ENCODE measurements at regions not wholly inside any gene's neighbourhood (a gene's known extent, or its start where the extent isn't known, plus 50 kb on each side); places are given as distances from the start of the nearest gene placed in this dataset.
"Not testable (repeated sequence)": the region's sequence is repeated elsewhere in the genome, so short reads cannot be mapped to it uniquely, and the experiment has no call there.

DNA sequence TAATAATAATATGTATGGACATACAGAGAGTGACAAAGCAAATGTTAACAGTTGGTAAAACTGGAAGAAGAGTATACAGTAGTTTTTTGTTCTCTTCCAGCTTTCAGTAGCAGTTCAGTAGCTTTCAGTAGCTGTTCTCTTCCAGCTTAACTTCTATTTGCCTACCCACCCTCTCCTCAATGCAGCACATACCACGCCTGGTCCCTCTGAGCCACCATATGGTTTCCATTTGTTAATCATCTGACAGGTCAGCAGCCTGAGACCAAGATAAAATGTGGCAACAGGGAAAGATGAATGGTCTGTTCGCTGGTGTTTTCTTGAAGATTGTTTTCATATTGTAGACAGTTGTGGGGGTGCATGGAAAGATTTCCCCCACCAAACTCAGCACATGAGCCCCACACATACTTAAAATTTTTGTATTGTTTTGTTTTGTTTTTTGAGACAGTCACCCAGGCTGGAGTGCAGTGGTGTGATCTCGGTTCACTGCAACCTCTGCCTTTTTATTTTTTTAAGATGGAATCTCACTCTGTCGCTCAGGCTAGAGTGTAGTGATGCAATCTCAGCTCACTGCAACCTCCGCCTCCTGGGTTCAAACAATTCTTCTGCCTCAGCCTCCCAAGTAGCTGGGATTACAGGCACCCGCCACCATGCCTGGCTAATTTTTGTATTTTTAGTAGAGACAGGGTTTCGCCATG lies 56.8 kb downstream of the ATP6V0E2 start:
- not testable (repeated sequence) for DNase-seq (ENCODE audit: low spot score)

GRCh38 chr7:149933776-149934175 lies 60.0 kb downstream of the ATP6V0E2 start:
- DNase-seq (ENCODE audit: low spot score), result not testable (repeated sequence)

DNA sequence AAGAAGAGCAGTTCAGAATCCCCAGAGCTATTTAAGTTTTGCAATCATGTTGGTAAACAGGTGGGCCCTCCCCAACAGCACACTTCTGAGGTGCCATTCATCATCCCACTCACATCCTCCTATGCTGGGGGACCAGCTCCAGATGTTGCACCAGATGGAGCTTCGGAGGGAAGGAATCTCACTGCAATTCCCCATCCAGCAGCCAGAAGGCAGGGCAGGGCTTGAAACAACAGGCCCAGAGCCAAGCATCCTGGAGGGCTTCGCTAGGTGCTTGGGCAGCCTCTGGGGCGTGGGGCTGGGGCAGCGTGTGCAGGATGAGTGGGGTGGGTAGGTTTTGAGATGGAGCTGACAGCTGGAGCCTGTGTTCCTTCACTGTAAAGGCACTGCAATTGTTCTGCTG lies 73.6 kb downstream of the ATP6V0E2 start:
- DNase-seq (ENCODE audit: low spot score), result not testable (repeated sequence)

- DNase-seq (ENCODE audit: low spot score), result not testable (repeated sequence)
Observed at GRCh38 chr7:149948444-149948843, 74.7 kb downstream of the ATP6V0E2 start.

DNA sequence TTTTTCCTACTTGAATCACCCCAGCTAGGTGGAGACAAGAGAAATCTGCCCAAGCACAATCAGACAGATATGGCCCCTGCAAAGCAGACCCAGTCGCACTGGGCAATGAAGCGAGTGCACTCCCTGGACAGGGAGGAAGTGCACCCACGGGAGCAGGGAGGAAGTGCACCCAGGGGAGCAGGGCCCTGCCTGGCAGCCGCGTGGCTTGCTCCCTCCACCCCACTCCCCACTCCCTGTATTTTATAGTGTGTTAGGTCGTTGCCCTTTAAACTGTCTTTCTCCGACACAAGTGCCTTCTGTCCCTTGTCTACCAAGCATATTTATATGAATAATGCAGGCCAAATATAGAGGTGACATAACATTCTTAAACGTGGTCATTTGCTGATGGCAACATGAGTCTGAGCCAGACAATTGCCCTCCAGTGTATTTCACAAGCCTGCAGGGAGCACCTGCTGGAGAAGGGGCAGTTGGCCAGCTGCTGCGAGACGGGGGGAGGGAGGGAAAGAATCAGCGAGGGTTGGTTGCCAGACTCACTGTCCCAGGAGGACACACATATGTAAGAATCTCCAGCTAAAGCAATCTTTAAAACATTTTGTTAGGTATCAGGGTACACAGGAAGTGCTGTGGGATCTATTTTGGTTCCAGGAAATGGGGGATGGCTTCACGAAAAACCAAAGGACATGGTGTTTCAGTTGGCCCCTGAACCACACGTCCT lies 76.3 kb downstream of the ATP6V0E2 start:
- DNase-seq (ENCODE audit: low spot score), result not testable (repeated sequence)

GRCh38 chr7:149950578-149950924 lies 76.8 kb downstream of the ATP6V0E2 start:
- DNase-seq (ENCODE audit: low spot score), result not testable (repeated sequence)

DNA sequence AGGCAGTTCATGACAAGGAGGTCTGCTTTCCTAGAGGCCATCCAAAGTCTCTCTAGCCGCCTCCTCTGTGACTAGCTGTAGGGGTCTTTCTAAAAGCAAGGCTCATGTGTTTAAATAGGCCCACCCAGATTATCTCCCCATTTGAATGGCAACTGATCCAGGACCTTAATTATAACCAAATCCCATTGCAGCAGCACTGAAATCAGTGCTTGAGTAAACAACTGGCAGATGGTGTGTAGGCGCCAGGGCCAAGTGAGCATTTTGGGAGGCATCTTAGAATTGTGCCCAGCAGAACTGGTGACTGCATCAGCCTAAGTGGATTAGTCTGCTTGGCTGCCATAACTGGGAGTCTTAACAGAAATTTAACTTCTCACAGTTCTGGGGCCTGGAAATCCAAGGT lies 77.8 kb downstream of the ATP6V0E2 start:
- not testable (repeated sequence) for DNase-seq (ENCODE audit: low spot score)

- not testable (repeated sequence) for DNase-seq (ENCODE audit: low spot score)
Observed at GRCh38 chr7:149958880-149959279, 85.1 kb downstream of the ATP6V0E2 start.

DNA sequence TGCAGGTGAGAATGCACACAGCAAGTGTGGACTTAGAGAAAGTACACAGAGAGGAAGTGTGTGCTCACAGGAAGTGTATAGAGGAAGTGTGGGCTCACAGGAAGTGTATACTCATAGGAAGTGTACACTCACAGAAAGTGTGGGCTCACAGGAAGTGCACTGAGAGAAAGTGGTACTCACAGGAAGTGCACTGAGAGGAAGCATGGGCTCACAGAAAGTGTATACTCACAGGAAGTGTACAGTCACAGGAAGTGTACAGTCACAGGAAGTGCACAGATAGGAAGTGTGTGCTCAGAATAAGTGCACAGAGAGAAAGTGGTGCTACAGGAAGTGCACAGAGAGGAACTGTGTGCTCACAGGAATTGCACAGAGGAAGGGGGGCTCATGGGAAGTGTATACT lies 87.1 kb downstream of the ATP6V0E2 start:
- peak; percentile 18 for DNase-seq (ENCODE audit: low spot score)

DNA sequence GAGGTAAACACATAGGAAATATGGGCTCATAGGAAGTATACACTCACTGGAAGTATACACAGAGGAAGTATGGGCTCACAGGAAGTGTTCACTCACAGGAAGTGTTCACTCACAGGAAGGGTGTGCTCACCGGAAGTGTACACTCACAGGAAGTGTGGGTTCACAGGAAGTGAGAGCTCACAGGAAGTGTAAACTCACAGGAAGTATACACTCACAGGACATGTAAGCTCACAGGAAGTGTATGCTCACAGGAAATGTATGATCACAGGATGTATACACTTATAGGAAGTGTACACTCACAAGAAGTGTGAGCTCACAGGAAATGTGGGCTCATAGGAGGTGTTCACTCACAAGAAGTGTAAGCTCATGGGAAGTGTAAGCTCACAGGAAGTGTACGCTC lies 88.1 kb downstream of the ATP6V0E2 start:
- peak; percentile 13 for DNase-seq (ENCODE audit: low spot score)

- DNase-seq (ENCODE audit: low spot score), result not testable (repeated sequence)
Observed at GRCh38 chr7:149962685-149963319, 89.0 kb downstream of the ATP6V0E2 start.

GRCh38 chr7:149963985-149964384 lies 90.2 kb downstream of the ATP6V0E2 start:
- not testable (repeated sequence) for DNase-seq (ENCODE audit: low spot score)

DNA sequence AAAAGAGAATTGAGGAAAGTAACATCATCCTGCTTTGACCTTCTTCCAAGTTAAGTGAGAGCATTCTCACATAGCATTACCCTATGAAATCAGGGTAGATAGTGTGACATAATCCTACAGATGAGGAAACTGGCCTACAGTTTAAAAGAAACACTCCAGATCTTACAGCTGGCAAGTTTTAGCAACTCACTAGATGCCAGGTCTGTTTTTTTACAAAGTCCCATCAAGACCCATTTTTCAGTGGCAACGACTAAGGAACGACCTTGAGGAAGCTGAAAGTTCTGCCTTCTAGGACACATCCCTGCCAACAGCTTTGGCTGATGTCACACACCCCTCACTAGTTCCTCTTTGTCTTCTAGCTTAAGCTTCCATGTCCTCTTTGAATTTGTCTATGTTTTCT lies 92.7 kb downstream of the ATP6V0E2 start:
- not testable (repeated sequence) for DNase-seq (ENCODE audit: low spot score)

DNA sequence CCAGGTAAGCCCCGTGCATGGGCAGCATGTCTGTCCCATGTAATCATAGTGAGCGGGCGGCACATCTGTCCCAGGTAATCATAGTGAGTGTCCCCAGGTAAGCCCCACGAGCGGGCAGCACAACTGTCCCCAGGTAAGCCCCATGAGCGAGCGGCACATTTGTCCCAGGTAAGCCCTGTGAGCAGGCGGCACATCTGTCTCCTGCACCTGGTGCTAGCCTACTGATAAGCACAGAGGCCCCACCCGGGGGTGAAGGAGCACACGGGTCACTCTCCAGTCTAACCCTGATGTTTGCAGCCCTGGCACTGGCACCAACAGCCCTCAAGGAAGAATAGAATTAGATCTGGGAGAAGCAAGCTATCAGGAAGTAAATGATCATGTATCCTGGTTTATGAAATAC lies 99.2 kb downstream of the ATP6V0E2 start:
- not testable (repeated sequence) for DNase-seq (ENCODE audit: low spot score)

DNA sequence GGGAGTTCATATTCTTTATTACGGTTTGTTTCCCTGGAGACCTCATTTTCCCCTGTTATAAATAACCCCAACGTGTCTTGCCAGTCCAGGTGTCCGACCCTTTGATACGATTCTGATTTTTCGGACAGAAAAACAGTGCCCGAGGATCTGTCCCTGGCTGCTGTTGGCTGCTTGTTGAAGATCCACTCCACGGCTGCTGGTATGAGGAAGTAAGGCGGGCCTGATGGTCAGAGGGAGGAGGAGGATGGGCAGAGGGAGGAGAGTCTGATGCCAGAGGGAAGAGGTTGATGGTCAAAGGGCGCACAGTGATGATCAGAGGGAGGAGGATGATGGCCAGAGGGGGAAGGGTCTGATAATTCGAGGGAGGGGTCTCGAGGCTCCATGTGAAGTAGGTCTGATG lies 99.9 kb downstream of the ATP6V0E2 start:
- DNase-seq (ENCODE audit: low spot score), result not testable (repeated sequence)

DNA sequence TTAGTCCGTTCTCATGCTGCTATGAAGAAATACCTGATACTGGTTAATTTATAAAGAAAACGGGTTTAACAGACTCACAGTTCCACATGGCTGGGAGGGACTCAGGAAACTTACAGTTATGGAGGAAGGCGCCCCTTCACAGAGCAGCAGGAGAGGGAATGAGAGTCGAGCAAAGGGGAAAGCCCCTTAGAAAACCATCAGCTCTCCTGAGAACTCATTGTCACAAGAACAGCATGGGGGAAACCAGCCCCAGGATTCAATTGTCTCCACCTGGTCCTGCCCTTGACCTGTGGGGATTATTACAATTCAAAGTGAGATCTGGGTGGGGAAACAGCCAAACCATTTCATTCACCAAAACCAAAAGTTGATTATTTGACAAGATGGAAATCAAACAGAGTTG lies 101.8 kb downstream of the ATP6V0E2 start:
- not testable (repeated sequence) for DNase-seq (ENCODE audit: low spot score)

DNA sequence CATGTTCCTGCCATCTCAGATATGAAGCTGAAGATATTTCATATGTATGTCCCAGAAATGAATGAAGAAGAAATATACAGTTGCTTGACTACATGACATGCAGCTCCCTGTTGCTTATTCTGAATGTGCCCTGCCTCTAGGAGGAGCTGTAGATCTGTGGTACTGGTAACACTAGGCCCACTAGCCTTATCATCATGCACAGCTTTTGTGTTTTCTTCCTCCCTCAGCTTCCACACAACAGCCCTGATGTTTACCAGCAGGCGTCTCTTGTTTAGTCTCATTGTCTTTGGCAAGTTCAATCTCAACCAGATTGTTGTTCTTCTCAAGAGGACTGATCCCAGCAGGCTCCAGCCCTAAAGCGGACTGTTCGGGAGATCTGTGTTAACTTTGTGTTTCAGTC lies 104.8 kb downstream of the ATP6V0E2 start:
- DNase-seq (ENCODE audit: low spot score), result not testable (repeated sequence)

DNA sequence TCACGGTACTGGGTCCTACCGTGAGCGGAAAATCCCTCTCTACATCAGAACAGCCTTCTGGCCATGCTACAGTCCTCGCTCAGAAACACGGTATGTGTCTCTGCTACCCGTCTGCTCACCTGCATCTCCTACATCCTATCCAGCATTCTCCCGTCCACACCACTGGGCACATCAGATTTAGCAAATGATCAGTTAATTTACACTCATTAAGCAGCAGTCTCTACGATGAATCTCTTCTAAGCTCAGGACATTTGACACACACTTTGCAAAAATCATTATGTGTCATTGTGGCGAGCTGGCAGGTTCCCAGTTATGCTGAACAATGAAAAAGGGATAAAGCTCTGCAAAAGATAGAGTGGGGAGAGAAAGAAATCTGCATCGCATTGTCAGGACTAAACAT lies 105.2 kb downstream of the ATP6V0E2 start:
- not testable (repeated sequence) for DNase-seq (ENCODE audit: low spot score)

DNA sequence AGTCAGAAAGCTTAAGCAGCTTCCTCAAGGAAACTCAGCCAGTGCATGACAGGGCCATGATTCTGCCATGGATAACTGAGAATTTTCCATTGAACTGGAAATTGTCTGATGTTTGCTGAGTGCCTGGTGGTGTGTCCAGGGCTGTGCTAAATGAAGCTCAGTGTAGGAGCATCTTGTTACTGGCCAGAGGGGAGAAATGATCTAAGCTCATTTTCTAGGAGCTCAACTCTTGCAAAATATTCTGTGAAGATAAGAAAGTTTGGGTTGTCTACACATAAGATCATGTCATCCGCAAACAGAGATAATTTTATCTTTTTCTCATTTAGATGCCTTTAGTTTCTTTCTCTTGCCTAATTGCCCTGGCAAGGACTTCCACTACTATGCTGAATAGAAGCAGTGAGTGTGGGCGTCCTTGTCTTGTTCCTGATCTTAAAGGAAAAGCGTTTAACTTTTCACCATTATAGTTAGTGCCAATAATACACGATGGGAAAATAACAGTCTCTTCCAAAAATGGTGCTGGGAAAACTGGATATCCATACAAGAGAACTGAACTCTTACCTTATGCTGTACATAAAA lies 108.9 kb downstream of the ATP6V0E2 start:
- not testable (repeated sequence) for DNase-seq (ENCODE audit: low spot score)

DNA sequence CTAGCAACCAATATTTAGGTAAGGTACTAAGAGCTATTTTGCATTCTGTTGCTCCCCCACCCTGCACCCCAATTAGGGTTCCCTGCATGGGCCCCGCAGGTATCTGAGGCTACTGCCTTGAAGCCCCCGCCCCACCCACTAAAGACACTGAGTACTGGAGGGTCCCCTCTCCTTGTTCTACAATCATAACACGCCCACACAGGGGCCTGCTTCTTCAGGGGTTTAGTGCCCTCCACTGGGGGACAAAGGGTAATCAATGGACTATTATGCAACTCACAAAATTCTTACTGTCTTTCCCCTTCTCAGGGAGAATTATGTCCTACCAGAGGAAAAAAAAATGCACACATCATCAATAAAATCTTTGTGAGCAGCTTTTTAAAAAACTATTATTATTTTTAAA lies 113.1 kb downstream of the ATP6V0E2 start:
- DNase-seq (ENCODE audit: low spot score), result not testable (repeated sequence)

GRCh38 chr7:149991652-149992302 lies 118.0 kb downstream of the ATP6V0E2 start:
- not testable (repeated sequence) for DNase-seq (ENCODE audit: low spot score)

GRCh38 chr7:149992366-149992765 lies 118.6 kb downstream of the ATP6V0E2 start:
- not testable (repeated sequence) for DNase-seq (ENCODE audit: low spot score)
